ENCODE measurements at regions not wholly inside any gene's neighbourhood (a gene's known extent, or its start where the extent isn't known, plus 50 kb on each side); places are given as distances from the start of the nearest gene placed in this dataset.

DNA sequence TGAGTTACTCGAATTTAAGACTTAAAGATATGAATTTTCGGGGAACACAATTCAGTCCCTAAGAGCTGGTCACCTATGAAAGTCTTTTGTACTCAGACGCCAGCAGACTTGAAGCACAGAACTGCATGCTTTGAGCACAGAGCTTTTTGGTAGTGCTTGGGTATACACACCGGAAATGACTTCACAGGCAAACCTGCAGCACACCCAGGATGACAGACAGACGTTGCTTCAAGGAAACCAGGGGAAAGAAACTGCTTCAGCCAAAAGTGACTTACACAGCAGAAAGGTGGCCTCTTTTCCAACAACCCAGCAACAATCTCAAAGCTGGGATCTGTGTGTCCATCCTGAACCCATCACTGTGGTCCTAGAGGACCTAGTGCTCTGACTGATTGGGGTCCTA is 975.1 kb downstream of the AACS start:
- TF ChIP-seq GATA2 (IDR thresholded peaks at IDR 0.05; ENCODE audit: low read depth, low read length) = no peak
- TF ChIP-seq GATA3 (IDR thresholded peaks at IDR 0.05; ENCODE audit: low read depth, low read length) = no peak

All from SH-SY5Y (cell line).